Progenitor cell of endocrine pancreas (in vitro differentiated cells): ENCODE measurements at regions not wholly inside any gene's neighbourhood (a gene's known extent, or its start where the extent isn't known, plus 50 kb on each side); places are given as distances from the start of the nearest gene placed in this dataset.

Experiments
- DNase-seq: peaks from one replicate; pipeline ENCODE4 v3.0.0; 2021; ENCODE audit warnings: low spot score; ENCODE audit not compliant: unreplicated experiment
- H3K27ac Mint-ChIP-seq: 2 replicates; pipeline ENCODE4 v1.8.0; 2021; ENCODE audit warnings: mild to moderate bottlenecking, moderate library complexity, mixed read lengths
- H3K27me3 Mint-ChIP-seq: 2 replicates; pipeline ENCODE4 v1.8.0; 2021; ENCODE audit warnings: mixed read lengths
- H3K36me3 Mint-ChIP-seq: 2 replicates; pipeline ENCODE4 v1.8.0; 2022; ENCODE audit warnings: mixed read lengths; ENCODE audit not compliant: insufficient read depth
- H3K4me1 Mint-ChIP-seq: 2 replicates; pipeline ENCODE4 v1.8.0; 2021; ENCODE audit warnings: low read depth, mixed read lengths
- H3K4me3 Mint-ChIP-seq: 2 replicates; pipeline ENCODE4 v1.8.0; 2021; ENCODE audit warnings: low read depth, mild to moderate bottlenecking, moderate library complexity, mixed read lengths
- H3K9me3 Mint-ChIP-seq: 2 replicates; pipeline ENCODE4 v1.8.0; 2021; ENCODE audit warnings: low read depth, mixed read lengths
- CTCF ChIP-seq: fragments of 200-600 bp; sonication (generic); IDR thresholded peaks from one replicate; pipeline ENCODE4 v1.5.0; 2021; ENCODE audit warnings: antibody characterized with exemption, mild to moderate bottlenecking; ENCODE audit not compliant: unreplicated experiment

GRCh38 chr6:156113631-156114030 is 658.0 kb upstream of the NOX3 start:
- Mint-ChIP-seq H3K4me3 (no peak overlapping the region), H3K4me1 (no peaks in the 10 kb centered on the region), H3K27ac (no peak overlapping the region), H3K36me3 (no peaks in the 10 kb centered on the region), H3K27me3 (no peaks in the 10 kb centered on the region), H3K9me3 (peaks cover 1% of the 10 kb centered on the region)
- no peak for DNase-seq
- TF ChIP-seq CTCF, result no peak

GRCh38 chr6:156111913-156112312 is 656.3 kb upstream of the NOX3 start:
- DNase-seq, result no peak
- no peak for TF ChIP-seq CTCF
- H3K36me3 Mint-ChIP-seq, result no peaks in the 10 kb centered on the region
- no peaks in the 10 kb centered on the region for H3K4me1 Mint-ChIP-seq
- no peaks in the 10 kb centered on the region for H3K27me3 Mint-ChIP-seq
- no peak overlapping the region for H3K4me3 Mint-ChIP-seq
- H3K27ac Mint-ChIP-seq, result no peak overlapping the region
- H3K9me3 Mint-ChIP-seq, result no peaks in the 10 kb centered on the region

GRCh38 chr6:156110249-156110648 is 654.6 kb upstream of the NOX3 start:
- no peaks in the 10 kb centered on the region for H3K27me3 Mint-ChIP-seq
- H3K27ac Mint-ChIP-seq, result no peak overlapping the region
- DNase-seq, result no peak
- no peaks in the 10 kb centered on the region for H3K9me3 Mint-ChIP-seq
- H3K4me3 Mint-ChIP-seq, result no peak overlapping the region
- TF ChIP-seq CTCF, result no peak
- H3K4me1 Mint-ChIP-seq, result no peaks in the 10 kb centered on the region
- H3K36me3 Mint-ChIP-seq, result no peaks in the 10 kb centered on the region

- DNase-seq, result no peak
- Mint-ChIP-seq H3K27ac (no peak overlapping the region), H3K4me1 (no peaks in the 10 kb centered on the region), H3K36me3 (no peaks in the 10 kb centered on the region), H3K4me3 (no peak overlapping the region), H3K27me3 (no peaks in the 10 kb centered on the region), H3K9me3 (no peaks in the 10 kb centered on the region)
- TF ChIP-seq CTCF, result no peak
Observed at GRCh38 chr6:156109713-156110112, 654.1 kb upstream of the NOX3 start.

- Mint-ChIP-seq H3K27me3 (no peaks in the 10 kb centered on the region), H3K36me3 (no peaks in the 10 kb centered on the region), H3K4me1 (no peaks in the 10 kb centered on the region), H3K4me3 (no peak overlapping the region), H3K27ac (no peak overlapping the region), H3K9me3 (no peaks in the 10 kb centered on the region)
- no peak for DNase-seq
- TF ChIP-seq CTCF, result no peak
Observed at GRCh38 chr6:156107624-156108101, 652.0 kb upstream of the NOX3 start.
